Spleen (tissue), 7 donors: ENCODE measurements at regions not wholly inside any gene's neighbourhood (a gene's known extent, or its start where the extent isn't known, plus 50 kb on each side); places are given as distances from the start of the nearest gene placed in this dataset.

Experiments used
- CTCF ChIP-seq, 11 experiments: fragments of 200-600 bp in 7 of 11; fragments of 450-650 bp in 4 of 11; sonication (generic) in 4 of 11; IDR thresholded peaks in 8 of 11; conservative IDR thresholded peaks in 3 of 11; 1 replicate in 7 of 11; 2 replicates in 4 of 11; pipeline versions ENCODE4 v1.4.0 to v1.8.0; 2016 to 2021; ENCODE audit warnings: antibody characterized with exemption in 11 of 11, inconsistent platforms in 4 of 11, mild to moderate bottlenecking in 1 of 11
- POLR2A ChIP-seq, 3 donors: fragments of 450-650 bp; IDR thresholded peaks; one replicate each; pipeline ENCODE4 v1.5.1; 2017; ENCODE audit warnings: antibody characterized with exemption in 3 of 3, mild to moderate bottlenecking in 1 of 3
- POLR2AphosphoS5 ChIP-seq, 3 donors: sonication (generic); formaldehyde crosslinking; IDR thresholded peaks; one replicate each; pipeline ENCODE4 v1.5.1; 2017; ENCODE audit warnings: antibody characterized with exemption in 3 of 3
- donor health status: DM: no; HTN: no; CAD: no; lungs with moderate emphysema.
- donor health status: DM: no; HTN: no; CAD: no.
- donor health status: DM: no; HTN: no; CAD: no.

GRCh38 chr14:98137131-98138025 is 1134.6 kb downstream of the BCL11B start:
- TF ChIP-seq CTCF (IDR thresholded peaks at IDR 0.05 in 8 of 11, conservative IDR thresholded peaks at IDR 0.05 in 3 of 11) (no peak), POLR2A (IDR thresholded peaks at IDR 0.05) (no peak), POLR2AphosphoS5 (IDR thresholded peaks at IDR 0.05) (no peak)
